H9 (cell line): ENCODE measurements at regions not wholly inside any gene's neighbourhood (a gene's known extent, or its start where the extent isn't known, plus 50 kb on each side); places are given as distances from the start of the nearest gene placed in this dataset.

ENCODE experiments used
- DNase-seq: peaks from one replicate; pipeline ENCODE4 v3.0.0-alpha.2; 2017
- H2AFZ ChIP-seq: one replicate; pipeline ENCODE4 v1.6.1; 2013; ENCODE audit warnings: mild to moderate bottlenecking, low read length, control low read depth, moderate library complexity
- H2AK5ac ChIP-seq: 2 replicates; pipeline ENCODE4 v1.6.1; 2013; ENCODE audit warnings: low read length, control low read depth, mixed read lengths; ENCODE audit not compliant: insufficient read length
- H2BK120ac ChIP-seq: one replicate; pipeline ENCODE4 v1.6.1; 2013; ENCODE audit warnings: low read depth, mild to moderate bottlenecking, low read length, control low read depth, inconsistent platforms; ENCODE audit not compliant: poor library complexity, severe bottlenecking
- H2BK12ac ChIP-seq: 2 replicates; pipeline ENCODE4 v1.6.1; 2013; ENCODE audit warnings: low read length, control low read depth, mixed read lengths, low read depth; ENCODE audit not compliant: insufficient read length
- H2BK15ac ChIP-seq: 2 replicates; pipeline ENCODE4 v1.6.1; 2013; ENCODE audit warnings: low read depth, low read length, control low read depth
- H2BK20ac ChIP-seq: one replicate; pipeline ENCODE4 v1.6.1; 2013; ENCODE audit warnings: low read depth, mild to moderate bottlenecking, low read length, control low read depth, inconsistent platforms; ENCODE audit not compliant: poor library complexity, severe bottlenecking
- H2BK5ac ChIP-seq: 2 replicates; pipeline ENCODE4 v1.6.1; 2013; ENCODE audit warnings: low read length, control low read depth, mixed read lengths; ENCODE audit not compliant: insufficient read length
- H3K14ac ChIP-seq: 2 replicates; pipeline ENCODE4 v1.6.1; 2013; ENCODE audit warnings: low read length, control low read depth; ENCODE audit not compliant: insufficient read depth
- H3K18ac ChIP-seq: 2 replicates; pipeline ENCODE4 v1.6.1; 2013; ENCODE audit warnings: low read depth, mild to moderate bottlenecking, mixed read lengths, low read length, control low read depth; ENCODE audit not compliant: insufficient read length
- H3K23ac ChIP-seq: 2 replicates; pipeline ENCODE4 v1.6.1; 2013; ENCODE audit warnings: low read length, control low read depth, mixed read lengths, low read depth; ENCODE audit not compliant: insufficient read length
- H3K23me2 ChIP-seq: 2 replicates; pipeline ENCODE4 v1.6.1; 2013; ENCODE audit warnings: low read depth, mild to moderate bottlenecking, mixed read lengths, low read length, control low read depth; ENCODE audit not compliant: insufficient read length, poor library complexity, severe bottlenecking
- H3K27ac ChIP-seq: 2 replicates; pipeline ENCODE4 v1.5.1; 2013; ENCODE audit warnings: low read length, control low read depth, mixed read lengths, low read depth; ENCODE audit not compliant: insufficient read length
- H3K27me3 ChIP-seq: 2 replicates; pipeline ENCODE4 v1.6.1; 2013; ENCODE audit warnings: low read length, control low read depth, inconsistent platforms; ENCODE audit not compliant: insufficient read depth
- H3K4ac ChIP-seq: 2 replicates; pipeline ENCODE4 v1.6.1; 2013; ENCODE audit warnings: low read depth, mild to moderate bottlenecking, control low read depth, inconsistent platforms, low read length, moderate library complexity
- H3K4me1 ChIP-seq: 2 replicates; pipeline ENCODE4 v1.6.1; 2013; ENCODE audit warnings: low read length, control low read depth, inconsistent platforms; ENCODE audit not compliant: insufficient read depth
- H3K4me2 ChIP-seq: 2 replicates; pipeline ENCODE4 v1.6.1; 2013; ENCODE audit warnings: low read length, control low read depth, mixed read lengths; ENCODE audit not compliant: insufficient read length, insufficient read depth
- H3K56ac ChIP-seq: 2 replicates; pipeline ENCODE4 v1.6.1; 2013; ENCODE audit warnings: low read depth, mild to moderate bottlenecking, mixed read lengths, low read length, control low read depth; ENCODE audit not compliant: insufficient read length
- H3K79me1 ChIP-seq: 2 replicates; pipeline ENCODE4 v1.6.1; 2013; ENCODE audit warnings: low read depth, mild to moderate bottlenecking, moderate library complexity, low read length, control low read depth, inconsistent platforms; ENCODE audit not compliant: insufficient read depth, poor library complexity, severe bottlenecking
- H3K79me2 ChIP-seq: 2 replicates; pipeline ENCODE4 v1.6.1; 2013; ENCODE audit warnings: low read length, control low read depth, inconsistent platforms; ENCODE audit not compliant: insufficient read depth
- H3K9ac ChIP-seq: 2 replicates; pipeline ENCODE4 v1.6.1; 2013; ENCODE audit warnings: low read length, control low read depth, mixed read lengths; ENCODE audit not compliant: insufficient read length; ENCODE audit errors: extremely low read depth
- H3K9me3 ChIP-seq: one replicate; pipeline ENCODE4 v1.6.1; 2013; ENCODE audit warnings: low read depth, low read length, inconsistent platforms; ENCODE audit not compliant: control insufficient read depth
- H3T11ph ChIP-seq: one replicate; pipeline ENCODE4 v1.6.1; 2013; ENCODE audit warnings: mild to moderate bottlenecking, low read length, control low read depth, inconsistent platforms
- H4K20me1 ChIP-seq: one replicate; pipeline ENCODE4 v1.6.1; 2013; ENCODE audit not compliant: control insufficient read depth, insufficient read length, insufficient read depth
- H4K5ac ChIP-seq: 2 replicates; pipeline ENCODE4 v1.6.1; 2013; ENCODE audit warnings: low read depth, mild to moderate bottlenecking, mixed read lengths, low read length, control low read depth; ENCODE audit not compliant: insufficient read length
- H4K8ac ChIP-seq: replicated peaks from 2 replicates; pipeline ENCODE4 v1.6.1; 2013; ENCODE audit warnings: low read length, control low read depth, mixed read lengths, low read depth; ENCODE audit not compliant: insufficient read length
- H4K91ac ChIP-seq: 2 replicates; pipeline ENCODE4 v1.6.1; 2013; ENCODE audit warnings: low read depth, mild to moderate bottlenecking, moderate library complexity, mixed read lengths, low read length, control low read depth; ENCODE audit not compliant: insufficient read length
- H3K27ac Mint-ChIP-seq, 3 experiments: 2 replicates in 2 of 3; 3 replicates in 1 of 3; pipeline ENCODE4 v1.8.0; 2020 to 2021; ENCODE audit warnings: mixed read lengths in 3 of 3, mild to moderate bottlenecking in 1 of 3, moderate library complexity in 1 of 3
- H3K27me3 Mint-ChIP-seq: 2 replicates; pipeline ENCODE4 v1.8.0; 2021; ENCODE audit warnings: low read depth, mild to moderate bottlenecking, moderate library complexity, mixed read lengths
- H3K36me3 Mint-ChIP-seq, 3 experiments: 2 replicates in 2 of 3; 3 replicates in 1 of 3; pipeline ENCODE4 v1.8.0; 2020 to 2021; ENCODE audit warnings: low read depth in 3 of 3, mixed read lengths in 3 of 3; ENCODE audit not compliant: insufficient read depth in 1 of 3
- H3K4me1 Mint-ChIP-seq, 2 experiments: 2 replicates each; pipeline ENCODE4 v1.8.0; 2020; ENCODE audit warnings: mixed read lengths in 2 of 2
- H3K4me3 Mint-ChIP-seq, 2 experiments: 2 replicates in 1 of 2; 3 replicates in 1 of 2; pipeline ENCODE4 v1.8.0; 2020 to 2021; ENCODE audit warnings: mild to moderate bottlenecking in 2 of 2, mixed read lengths in 2 of 2, moderate library complexity in 1 of 2
- H3K9me3 Mint-ChIP-seq, 2 experiments: 2 replicates in 1 of 2; 3 replicates in 1 of 2; pipeline ENCODE4 v1.8.0; 2020; ENCODE audit warnings: mild to moderate bottlenecking in 2 of 2, mixed read lengths in 2 of 2, moderate library complexity in 1 of 2
- WGBS: extraction: QIAGEN DNeasy Blood & Tissue Kit; methylation state at CpG from one replicate; pipeline ENCODE4 v1.1.7; 2013; ENCODE audit warnings: missing lambda C conversion rate, low lambda C conversion rate, mixed read lengths; ENCODE audit not compliant: insufficient read length; ENCODE audit errors: extremely low coverage; 5-methylcytosine and 5-hydroxymethylcytosine counted together
- TF ChIP-seq, protein P1 (sequence below): fragments of 200-600 bp; sonication (generic); conservative IDR thresholded peaks from 3 replicates; pipeline ENCODE4 v1.8.0; 2021; ENCODE audit warnings: antibody characterized with exemption, mild to moderate bottlenecking

DNA sequence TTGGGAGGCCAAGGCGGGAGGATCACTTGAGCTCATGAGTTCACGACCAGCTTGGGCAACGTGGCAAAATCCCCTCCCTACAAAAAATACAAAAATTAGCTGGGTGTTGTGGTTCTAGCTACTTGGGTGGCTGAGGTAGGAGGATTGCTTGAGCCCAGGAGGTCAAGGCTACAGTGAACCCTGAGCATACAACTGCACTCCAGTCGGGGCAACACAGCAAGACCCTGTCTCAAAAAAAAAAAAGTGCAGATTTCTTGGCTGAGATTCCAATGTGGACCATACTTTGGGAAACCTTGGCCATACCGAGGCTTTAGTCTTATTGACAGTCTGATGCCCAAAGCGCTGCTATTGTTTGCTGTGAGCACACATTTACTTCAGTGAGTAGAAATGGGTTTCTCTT lies 113.6 kb upstream of the CLINT1 start:
- Mint-ChIP-seq H3K9me3 (no peaks in the 10 kb centered on the region), H3K27me3 (no peaks in the 10 kb centered on the region; the same call in 1 of the 2 replicates), H3K36me3 (no peaks in the 10 kb centered on the region; a peak in 1 of 7 replicates), H3K27ac (no peak overlapping the region), H3K4me1 (peaks cover 24% of the 10 kb centered on the region in 2 experiments), H3K4me3 (no peak overlapping the region)
- Histone ChIP-seq H2BK12ac (no peak overlapping the region), H3K4me2 (no peak overlapping the region), H3K9me3 (no peaks in the 10 kb centered on the region), H4K91ac (no peak overlapping the region), H4K20me1 (no peaks in the 10 kb centered on the region), H2AFZ (no peak overlapping the region), H2BK5ac (no peak overlapping the region), H3K79me1 (no peaks in the 10 kb centered on the region), H2AK5ac (no peak overlapping the region), H3K23ac (no peak overlapping the region), H3K14ac (no peak overlapping the region), H3T11ph (no peak overlapping the region), H3K27ac (no peak overlapping the region), H2BK15ac (no peak overlapping the region), H4K5ac (no peak overlapping the region), H3K18ac (no peak overlapping the region), H3K4me1 (no peaks in the 10 kb centered on the region), H3K23me2 (peaks cover 2% of the 10 kb centered on the region), H3K9ac (no peak overlapping the region), H4K8ac (no peak overlapping the region), H2BK120ac (no peak overlapping the region), H3K56ac (no peak overlapping the region), H3K27me3 (no peaks in the 10 kb centered on the region), H2BK20ac (no peak overlapping the region), H3K79me2 (no peaks in the 10 kb centered on the region), H3K4ac (no peak overlapping the region)
- no peak for DNase-seq
- TF ChIP-seq, protein P1, sequence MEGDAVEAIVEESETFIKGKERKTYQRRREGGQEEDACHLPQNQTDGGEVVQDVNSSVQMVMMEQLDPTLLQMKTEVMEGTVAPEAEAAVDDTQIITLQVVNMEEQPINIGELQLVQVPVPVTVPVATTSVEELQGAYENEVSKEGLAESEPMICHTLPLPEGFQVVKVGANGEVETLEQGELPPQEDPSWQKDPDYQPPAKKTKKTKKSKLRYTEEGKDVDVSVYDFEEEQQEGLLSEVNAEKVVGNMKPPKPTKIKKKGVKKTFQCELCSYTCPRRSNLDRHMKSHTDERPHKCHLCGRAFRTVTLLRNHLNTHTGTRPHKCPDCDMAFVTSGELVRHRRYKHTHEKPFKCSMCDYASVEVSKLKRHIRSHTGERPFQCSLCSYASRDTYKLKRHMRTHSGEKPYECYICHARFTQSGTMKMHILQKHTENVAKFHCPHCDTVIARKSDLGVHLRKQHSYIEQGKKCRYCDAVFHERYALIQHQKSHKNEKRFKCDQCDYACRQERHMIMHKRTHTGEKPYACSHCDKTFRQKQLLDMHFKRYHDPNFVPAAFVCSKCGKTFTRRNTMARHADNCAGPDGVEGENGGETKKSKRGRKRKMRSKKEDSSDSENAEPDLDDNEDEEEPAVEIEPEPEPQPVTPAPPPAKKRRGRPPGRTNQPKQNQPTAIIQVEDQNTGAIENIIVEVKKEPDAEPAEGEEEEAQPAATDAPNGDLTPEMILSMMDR, result no peak
- WGBS, result no CpG with 5 or more reads among the region's 6 CpGs
